Thoracic aorta (tissue), 2 donors: ENCODE measurements at regions not wholly inside any gene's neighbourhood (a gene's known extent, or its start where the extent isn't known, plus 50 kb on each side); places are given as distances from the start of the nearest gene placed in this dataset.
"Not testable (repeated sequence)": the region's sequence is repeated elsewhere in the genome, so short reads cannot be mapped to it uniquely, and the experiment has no call there.

Source experiments
- ATAC-seq: fragments of 150-250 bp; one replicate; pipeline ENCODE4 v1.8.0; 2017; ENCODE audit warnings: low read depth; ENCODE audit not compliant: insufficient number of reproducible peaks, low FRiP score
- DNase-seq: peaks from one replicate; pipeline ENCODE4 v3.0.0-alpha.2; 2020; ENCODE audit warnings: low spot score
- H3K27ac ChIP-seq, 2 donors: fragments of 200-600 bp; sonication (generic); 1 replicate in 1 of 2; 2 replicates in 1 of 2; pipeline ENCODE4 v1.5.1; 2016; ENCODE audit warnings: mild to moderate bottlenecking in 2 of 2, moderate library complexity in 2 of 2
- H3K27me3 ChIP-seq: fragments of 200-600 bp; sonication (generic); replicated peaks from 2 replicates; pipeline ENCODE4 v1.6.0; 2016; ENCODE audit warnings: mild to moderate bottlenecking; ENCODE audit not compliant: insufficient read depth
- H3K36me3 ChIP-seq: fragments of 200-600 bp; sonication (generic); one replicate; pipeline ENCODE4 v1.5.1; 2016
- H3K4me1 ChIP-seq, 2 donors: fragments of 200-600 bp; sonication (generic); 1 replicate in 1 of 2; 2 replicates in 1 of 2; pipeline versions ENCODE4 v1.5.1 to v1.6.0; 2016; ENCODE audit warnings: low read depth in 2 of 2, mild to moderate bottlenecking in 1 of 2; ENCODE audit not compliant: control insufficient read depth in 1 of 2
- H3K4me3 ChIP-seq: fragments of 200-600 bp; sonication (generic); 2 replicates; pipeline ENCODE4 v1.5.1; 2016; ENCODE audit warnings: mild to moderate bottlenecking
- H3K9me3 ChIP-seq: fragments of 200-600 bp; sonication (generic); 2 replicates; pipeline ENCODE4 v1.5.1; 2016
- CTCF ChIP-seq: fragments of 200-600 bp; sonication (generic); IDR thresholded peaks from one replicate; pipeline ENCODE4 v1.5.1; 2019; ENCODE audit warnings: antibody characterized with exemption

GRCh38 chr2:210963386-210963785 lies 407.0 kb downstream of the CPS1 start:
- no peak for DNase-seq
- H3K9me3 ChIP-seq = no peaks in the 10 kb centered on the region
- H3K36me3 ChIP-seq = no peaks in the 10 kb centered on the region
- no peaks in the 10 kb centered on the region for H3K4me1 ChIP-seq
- no peak overlapping the region for H3K27ac ChIP-seq
- no peak for ATAC-seq
- TF ChIP-seq CTCF = no peak
- H3K27me3 ChIP-seq = no peaks in the 10 kb centered on the region
- H3K4me3 ChIP-seq = no peak overlapping the region

GRCh38 chr2:210964141-210964764 lies 407.9 kb downstream of the CPS1 start:
- no peaks in the 10 kb centered on the region for H3K27me3 ChIP-seq
- DNase-seq (no peak), ATAC-seq (no peak)
- TF ChIP-seq CTCF = no peak
- no peak overlapping the region for H3K4me3 ChIP-seq
- no peaks in the 10 kb centered on the region for H3K4me1 ChIP-seq
- H3K36me3 ChIP-seq = no peaks in the 10 kb centered on the region
- no peak overlapping the region for H3K27ac ChIP-seq
- H3K9me3 ChIP-seq = no peaks in the 10 kb centered on the region

- DNase-seq = no peak
- Histone ChIP-seq H3K27ac (no peak overlapping the region), H3K4me1 (no peaks in the 10 kb centered on the region), H3K27me3 (no peaks in the 10 kb centered on the region), H3K36me3 (no peaks in the 10 kb centered on the region), H3K4me3 (no peak overlapping the region), H3K9me3 (no peaks in the 10 kb centered on the region)
- no peak for ATAC-seq
- no peak for TF ChIP-seq CTCF
These were observed 409.1 kb downstream of the CPS1 start for GRCh38 chr2:210965472-210965871.

GRCh38 chr2:210966330-210966729 lies 409.9 kb downstream of the CPS1 start:
- H3K27me3 ChIP-seq = no peaks in the 10 kb centered on the region
- no peak for DNase-seq
- no peaks in the 10 kb centered on the region for H3K4me1 ChIP-seq
- H3K27ac ChIP-seq = no peak overlapping the region
- no peak for ATAC-seq
- no peaks in the 10 kb centered on the region for H3K9me3 ChIP-seq
- no peaks in the 10 kb centered on the region for H3K36me3 ChIP-seq
- TF ChIP-seq CTCF = no peak
- H3K4me3 ChIP-seq = no peak overlapping the region

- no peaks in the 10 kb centered on the region for H3K4me1 ChIP-seq
- ATAC-seq (no peak), DNase-seq (no peak)
- no peaks in the 10 kb centered on the region for H3K9me3 ChIP-seq
- H3K27me3 ChIP-seq = no peaks in the 10 kb centered on the region
- H3K4me3 ChIP-seq = no peak overlapping the region
- H3K27ac ChIP-seq = no peak overlapping the region
- H3K36me3 ChIP-seq = no peaks in the 10 kb centered on the region
- TF ChIP-seq CTCF = no peak
These were observed 415.0 kb downstream of the CPS1 start for GRCh38 chr2:210971431-210971830.

GRCh38 chr2:210986806-210987205 lies 430.4 kb downstream of the CPS1 start:
- not testable (repeated sequence) for H3K27me3 ChIP-seq, ATAC-seq, H3K27ac ChIP-seq, H3K4me1 ChIP-seq, H3K9me3 ChIP-seq, H3K36me3 ChIP-seq, H3K4me3 ChIP-seq, DNase-seq
